GM12891 (cell line): ENCODE measurements at regions not wholly inside any gene's neighbourhood (a gene's known extent, or its start where the extent isn't known, plus 50 kb on each side); places are given as distances from the start of the nearest gene placed in this dataset.

Experiments
- POLR2A ChIP-seq: IDR thresholded peaks from 2 replicates; pipeline ENCODE4 v1.6.1; 2011; ENCODE audit warnings: low read depth, low read length, control low read depth
- POLR2AphosphoS5 ChIP-seq: IDR thresholded peaks from 2 replicates; pipeline ENCODE4 v1.6.1; 2011; ENCODE audit warnings: low read depth, low read length, control low read depth
- SPI1 ChIP-seq: IDR thresholded peaks from 2 replicates; pipeline ENCODE4 v1.6.1; 2011; ENCODE audit warnings: low read depth, low read length, control low read depth
- TAF1 ChIP-seq: IDR thresholded peaks from 2 replicates; pipeline ENCODE4 v1.6.1; 2011; ENCODE audit warnings: low read depth, low read length, control low read depth

- no peak for TF ChIP-seq POLR2A
- no peak for TF ChIP-seq SPI1
- no peak for TF ChIP-seq POLR2AphosphoS5
- no peak for TF ChIP-seq TAF1
Observed at GRCh38 chr2:204445149-204445548, 100.1 kb upstream of the PARD3B start.
